Astrocyte (in vitro differentiated cells and primary cell): ENCODE measurements at regions not wholly inside any gene's neighbourhood (a gene's known extent, or its start where the extent isn't known, plus 50 kb on each side); places are given as distances from the start of the nearest gene placed in this dataset.

ENCODE experiments used
- DNase-seq: peaks from one replicate; pipeline ENCODE4 v3.0.0-alpha.2; 2010; ENCODE audit warnings: low read depth
- FAIRE-seq: peaks from 2 replicates; lab custom pipeline; 2011; peaks lifted over from hg19 to GRCh38; lab: Jason Lieb, UNC
- H2AFZ ChIP-seq: 2 replicates; pipeline ENCODE4 v1.6.0; 2012; ENCODE audit warnings: low read depth, low read length, inconsistent platforms
- H3K27ac ChIP-seq: 2 replicates; pipeline ENCODE4 v1.5.1; 2011; ENCODE audit warnings: low read depth, low read length, inconsistent platforms
- H3K27me3 ChIP-seq: 2 replicates; pipeline ENCODE4 v1.6.0; 2011; ENCODE audit warnings: low read length, inconsistent platforms; ENCODE audit not compliant: insufficient read depth
- H3K36me3 ChIP-seq: 2 replicates; pipeline ENCODE4 v1.5.1; 2011; ENCODE audit warnings: low read length, inconsistent platforms; ENCODE audit not compliant: insufficient read depth
- H3K4me1 ChIP-seq: 2 replicates; pipeline ENCODE4 v1.5.1; 2011; ENCODE audit warnings: low read length, inconsistent platforms; ENCODE audit not compliant: insufficient read depth
- H3K4me2 ChIP-seq: 2 replicates; pipeline ENCODE4 v1.6.0; 2012; ENCODE audit warnings: low read length, inconsistent platforms
- H3K4me3 ChIP-seq: 2 replicates; pipeline ENCODE4 v1.5.1; 2011; ENCODE audit warnings: low read depth, mild to moderate bottlenecking, low read length, inconsistent platforms; ENCODE audit not compliant: insufficient read depth
- H3K79me2 ChIP-seq: 2 replicates; pipeline ENCODE4 v1.6.0; 2012; ENCODE audit warnings: mild to moderate bottlenecking, low read length, inconsistent platforms; ENCODE audit not compliant: insufficient read depth
- H3K9ac ChIP-seq: 2 replicates; pipeline ENCODE4 v1.6.0; 2012; ENCODE audit warnings: mild to moderate bottlenecking, low read length, inconsistent platforms
- H3K9me3 ChIP-seq: 2 replicates; pipeline ENCODE4 v1.5.1; 2012; ENCODE audit warnings: low read depth, mild to moderate bottlenecking, low read length, inconsistent platforms; ENCODE audit not compliant: insufficient read depth
- H4K20me1 ChIP-seq: 2 replicates; pipeline ENCODE4 v1.6.0; 2012; ENCODE audit warnings: low read length, inconsistent platforms; ENCODE audit not compliant: insufficient read depth
- H3K27ac Mint-ChIP-seq: one replicate; pipeline ENCODE4 v1.8.0; 2021; ENCODE audit warnings: mild to moderate bottlenecking, mixed read lengths; ENCODE audit not compliant: unreplicated experiment
- H3K27me3 Mint-ChIP-seq: one replicate; pipeline ENCODE4 v1.8.0; 2021; ENCODE audit warnings: low read depth, mixed read lengths; ENCODE audit not compliant: unreplicated experiment
- H3K36me3 Mint-ChIP-seq: one replicate; pipeline ENCODE4 v1.8.0; 2021; ENCODE audit warnings: low read depth, mixed read lengths; ENCODE audit not compliant: unreplicated experiment
- H3K4me1 Mint-ChIP-seq: one replicate; pipeline ENCODE4 v1.8.0; 2021; ENCODE audit warnings: low read depth, mixed read lengths; ENCODE audit not compliant: unreplicated experiment
- H3K4me3 Mint-ChIP-seq: one replicate; pipeline ENCODE4 v1.8.0; 2021; ENCODE audit warnings: mild to moderate bottlenecking, moderate library complexity, mixed read lengths; ENCODE audit not compliant: unreplicated experiment
- H3K9me3 Mint-ChIP-seq: one replicate; pipeline ENCODE4 v1.8.0; 2021; ENCODE audit warnings: mild to moderate bottlenecking, mixed read lengths; ENCODE audit not compliant: unreplicated experiment
- EZH2 ChIP-seq: IDR thresholded peaks from 2 replicates; pipeline ENCODE4 v1.6.1; 2012; ENCODE audit warnings: mild to moderate bottlenecking, low read length, inconsistent platforms; ENCODE audit not compliant: insufficient read depth
- TF ChIP-seq, protein P1 (sequence below): IDR thresholded peaks from 2 replicates; pipeline ENCODE4 v1.5.1; 2011; ENCODE audit warnings: low read depth, mild to moderate bottlenecking, inconsistent platforms, low read length, moderate library complexity; ENCODE audit not compliant: insufficient read depth

DNA sequence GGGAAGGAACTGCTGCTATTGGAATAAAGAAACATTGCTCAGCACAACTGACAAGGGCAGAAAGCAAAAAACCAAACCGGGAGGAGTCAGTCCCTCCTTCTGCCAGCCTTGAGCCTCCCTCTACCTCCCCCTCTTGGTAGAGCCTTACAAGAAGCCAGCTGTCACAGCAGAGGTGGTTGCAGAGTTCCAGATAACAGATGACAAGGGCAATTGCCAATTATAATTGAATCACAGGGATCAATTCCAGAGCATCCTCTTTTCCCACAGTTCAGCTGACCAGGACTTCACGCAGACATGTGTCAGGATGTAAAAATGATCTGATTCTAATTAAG is 548.2 kb upstream of the LRRTM1 start:
- no peak for FAIRE-seq
- H3K36me3 Mint-ChIP-seq: no peaks in the 10 kb centered on the region
- H3K36me3 ChIP-seq: no peaks in the 10 kb centered on the region
- H3K27me3 ChIP-seq: no peaks in the 10 kb centered on the region
- no peaks in the 10 kb centered on the region for H3K4me1 ChIP-seq
- TF ChIP-seq, protein P1, sequence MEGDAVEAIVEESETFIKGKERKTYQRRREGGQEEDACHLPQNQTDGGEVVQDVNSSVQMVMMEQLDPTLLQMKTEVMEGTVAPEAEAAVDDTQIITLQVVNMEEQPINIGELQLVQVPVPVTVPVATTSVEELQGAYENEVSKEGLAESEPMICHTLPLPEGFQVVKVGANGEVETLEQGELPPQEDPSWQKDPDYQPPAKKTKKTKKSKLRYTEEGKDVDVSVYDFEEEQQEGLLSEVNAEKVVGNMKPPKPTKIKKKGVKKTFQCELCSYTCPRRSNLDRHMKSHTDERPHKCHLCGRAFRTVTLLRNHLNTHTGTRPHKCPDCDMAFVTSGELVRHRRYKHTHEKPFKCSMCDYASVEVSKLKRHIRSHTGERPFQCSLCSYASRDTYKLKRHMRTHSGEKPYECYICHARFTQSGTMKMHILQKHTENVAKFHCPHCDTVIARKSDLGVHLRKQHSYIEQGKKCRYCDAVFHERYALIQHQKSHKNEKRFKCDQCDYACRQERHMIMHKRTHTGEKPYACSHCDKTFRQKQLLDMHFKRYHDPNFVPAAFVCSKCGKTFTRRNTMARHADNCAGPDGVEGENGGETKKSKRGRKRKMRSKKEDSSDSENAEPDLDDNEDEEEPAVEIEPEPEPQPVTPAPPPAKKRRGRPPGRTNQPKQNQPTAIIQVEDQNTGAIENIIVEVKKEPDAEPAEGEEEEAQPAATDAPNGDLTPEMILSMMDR: no peak
- no peak for TF ChIP-seq EZH2
- no peaks in the 10 kb centered on the region for H3K9me3 Mint-ChIP-seq
- no peaks in the 10 kb centered on the region for H3K9me3 ChIP-seq
- no peak overlapping the region for H3K4me2 ChIP-seq
- H3K27me3 Mint-ChIP-seq: no peaks in the 10 kb centered on the region
- H3K27ac Mint-ChIP-seq: no peak overlapping the region
- no peak overlapping the region for H3K4me3 Mint-ChIP-seq
- no peak overlapping the region for H3K27ac ChIP-seq
- H3K4me3 ChIP-seq: no peak overlapping the region
- peaks cover 7% of the 10 kb centered on the region for H3K4me1 Mint-ChIP-seq
- H2AFZ ChIP-seq: no peak overlapping the region
- no peaks in the 10 kb centered on the region for H3K79me2 ChIP-seq
- H3K9ac ChIP-seq: no peak overlapping the region
- H4K20me1 ChIP-seq: no peaks in the 10 kb centered on the region
- DNase-seq: no peak

DNA sequence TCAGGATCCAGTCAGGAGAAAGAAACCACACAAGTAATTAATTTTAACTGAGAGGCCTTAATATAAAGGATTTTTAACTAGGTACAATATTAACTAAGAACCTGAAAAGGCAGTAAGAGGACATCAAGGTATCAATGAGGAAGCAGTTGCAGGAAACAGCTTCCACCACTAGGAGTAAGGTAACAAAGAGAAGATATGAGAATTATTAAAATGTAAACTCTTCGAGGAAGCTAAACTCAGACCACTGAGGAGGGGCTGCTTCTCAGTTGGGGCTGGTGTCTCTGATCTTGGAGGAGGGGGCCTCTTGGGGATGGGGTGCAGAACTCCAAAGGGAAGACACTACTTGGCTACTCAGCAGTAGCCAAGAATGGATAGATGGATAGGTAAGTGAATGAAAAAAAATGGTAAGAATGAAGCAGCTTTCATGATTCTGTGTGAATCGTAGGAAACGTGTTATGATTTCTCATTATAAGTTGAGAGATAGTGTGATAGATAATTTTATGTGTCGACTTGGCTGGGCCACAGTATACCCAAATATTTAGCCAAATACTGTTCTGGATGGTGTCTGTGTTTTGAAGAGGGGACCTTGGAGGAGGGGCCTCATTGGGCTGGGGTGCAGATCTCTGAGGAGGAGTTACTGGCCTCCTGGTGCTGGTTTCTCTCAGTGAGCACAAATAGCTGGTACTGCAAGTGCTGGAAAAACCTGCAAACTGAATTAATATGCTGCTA is 547.7 kb upstream of the LRRTM1 start:
- Histone ChIP-seq H3K4me1 (no peaks in the 10 kb centered on the region), H4K20me1 (no peaks in the 10 kb centered on the region), H3K4me2 (no peak overlapping the region), H3K27me3 (no peaks in the 10 kb centered on the region), H3K36me3 (no peaks in the 10 kb centered on the region), H3K27ac (no peak overlapping the region), H3K4me3 (no peak overlapping the region), H2AFZ (no peak overlapping the region), H3K9ac (no peak overlapping the region), H3K9me3 (no peaks in the 10 kb centered on the region), H3K79me2 (no peaks in the 10 kb centered on the region)
- Mint-ChIP-seq H3K4me1 (peaks cover 7% of the 10 kb centered on the region), H3K9me3 (no peaks in the 10 kb centered on the region), H3K36me3 (no peaks in the 10 kb centered on the region), H3K27me3 (no peaks in the 10 kb centered on the region), H3K27ac (no peak overlapping the region), H3K4me3 (no peak overlapping the region)
- no peak for DNase-seq
- TF ChIP-seq, protein P1: no peak
- TF ChIP-seq EZH2: no peak
- no peak for FAIRE-seq

DNA sequence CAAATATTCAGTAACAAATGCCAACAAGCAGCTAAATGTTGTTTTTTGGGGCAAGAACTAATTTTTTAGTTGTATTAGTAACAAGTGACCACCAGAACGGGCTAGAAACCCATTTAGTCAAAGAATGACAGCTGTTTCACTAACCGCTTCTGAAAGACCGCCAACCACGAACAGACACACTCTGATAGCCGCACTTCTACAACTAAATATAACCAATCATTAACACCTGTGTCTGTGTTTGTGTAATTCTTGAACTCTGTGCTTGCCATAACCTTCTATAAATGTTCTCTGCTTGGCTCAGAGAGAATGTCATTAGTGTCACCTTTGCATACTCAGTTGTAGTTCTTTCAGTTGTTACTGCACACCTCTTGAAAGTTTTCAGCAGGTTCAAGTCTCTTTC is 526.3 kb upstream of the LRRTM1 start:
- no peaks in the 10 kb centered on the region for H3K9me3 ChIP-seq
- peaks cover 5% of the 10 kb centered on the region for H3K27me3 Mint-ChIP-seq
- H3K4me2 ChIP-seq: no peak overlapping the region
- H2AFZ ChIP-seq: no peak overlapping the region
- no peaks in the 10 kb centered on the region for H4K20me1 ChIP-seq
- no peaks in the 10 kb centered on the region for H3K4me1 Mint-ChIP-seq
- no peaks in the 10 kb centered on the region for H3K36me3 ChIP-seq
- H3K9me3 Mint-ChIP-seq: no peaks in the 10 kb centered on the region
- H3K27me3 ChIP-seq: no peaks in the 10 kb centered on the region
- H3K36me3 Mint-ChIP-seq: no peaks in the 10 kb centered on the region
- no peaks in the 10 kb centered on the region for H3K4me1 ChIP-seq
- no peak overlapping the region for H3K4me3 Mint-ChIP-seq
- H3K79me2 ChIP-seq: no peaks in the 10 kb centered on the region
- FAIRE-seq: no peak
- no peak overlapping the region for H3K4me3 ChIP-seq
- no peak overlapping the region for H3K27ac Mint-ChIP-seq
- TF ChIP-seq, protein P1: no peak
- no peak for TF ChIP-seq EZH2
- no peak overlapping the region for H3K27ac ChIP-seq
- H3K9ac ChIP-seq: no peak overlapping the region
- no peak for DNase-seq
